CD4-positive, alpha-beta memory T cell (primary cell): ENCODE measurements at regions not wholly inside any gene's neighbourhood (a gene's known extent, or its start where the extent isn't known, plus 50 kb on each side); places are given as distances from the start of the nearest gene placed in this dataset.

ENCODE experiments used
- CTCF ChIA-PET: fragments of 350-600 bp; sonication (Branson Sonifier 250); formaldehyde crosslinking; loops from one replicate; lab custom pipeline; 2021; ENCODE audit warnings: inconsistent platforms; ENCODE audit not compliant: partially characterized antibody; lab: Charles Lee
- POLR2A ChIA-PET: fragments of 350-600 bp; sonication (Branson Sonifier 250); formaldehyde crosslinking; loops from one replicate; lab custom pipeline; 2021; ENCODE audit not compliant: partially characterized antibody; lab: Charles Lee
- DNase-seq, 5 donors: peaks; one replicate each; pipeline versions ENCODE4 v3.0.0 to v3.0.0-alpha.2; 2020 to 2022; ENCODE audit warnings: mixed read lengths in 1 of 5
- H3K27ac ChIP-seq: one replicate; pipeline ENCODE4 v1.7.0; 2013; ENCODE audit warnings: low read depth, low read length
- H3K27me3 ChIP-seq: 2 replicates; pipeline ENCODE4 v1.7.0; 2013; ENCODE audit warnings: mild to moderate bottlenecking, low read length, moderate library complexity; ENCODE audit not compliant: insufficient read depth
- H3K36me3 ChIP-seq: 2 replicates; pipeline ENCODE4 v1.7.0; 2013; ENCODE audit warnings: mild to moderate bottlenecking, low read length, moderate library complexity; ENCODE audit not compliant: insufficient read depth
- H3K4me1 ChIP-seq: 2 replicates; pipeline ENCODE4 v1.7.0; 2013; ENCODE audit warnings: mild to moderate bottlenecking, low read length, moderate library complexity; ENCODE audit not compliant: insufficient read depth
- H3K4me3 ChIP-seq, 2 donors: one replicate each; pipeline ENCODE4 v1.7.0; 2013; ENCODE audit warnings: low read length in 2 of 2, mild to moderate bottlenecking in 1 of 2
- H3K9me3 ChIP-seq, 2 donors: one replicate each; pipeline ENCODE4 v1.7.0; 2013; ENCODE audit warnings: low read length in 2 of 2, control low read depth in 1 of 2; ENCODE audit not compliant: control insufficient read depth in 1 of 2
- H3K27ac Mint-ChIP-seq, 7 donors: one replicate each; pipeline ENCODE4 v1.8.0; 2020 to 2021; ENCODE audit warnings: mixed read lengths in 7 of 7, mild to moderate bottlenecking in 6 of 7, inconsistent platforms in 3 of 7, moderate library complexity in 3 of 7
- H3K27me3 Mint-ChIP-seq, 2 donors: one replicate each; pipeline ENCODE4 v1.8.0; 2020 to 2021; ENCODE audit warnings: mixed read lengths in 2 of 2
- H3K36me3 Mint-ChIP-seq, 2 donors: one replicate each; pipeline ENCODE4 v1.8.0; 2020 to 2021; ENCODE audit warnings: mixed read lengths in 2 of 2, inconsistent platforms in 1 of 2, mild to moderate bottlenecking in 1 of 2
- H3K4me1 Mint-ChIP-seq, 4 donors: one replicate each; pipeline ENCODE4 v1.8.0; 2020 to 2021; ENCODE audit warnings: mixed read lengths in 4 of 4, mild to moderate bottlenecking in 1 of 4
- H3K4me3 Mint-ChIP-seq, 8 donors: one replicate each; pipeline ENCODE4 v1.8.0; 2020 to 2021; ENCODE audit warnings: mixed read lengths in 8 of 8, mild to moderate bottlenecking in 7 of 8, moderate library complexity in 6 of 8, inconsistent platforms in 3 of 8
- H3K9me3 Mint-ChIP-seq, 8 donors: one replicate each; pipeline ENCODE4 v1.8.0; 2020 to 2021; ENCODE audit warnings: mixed read lengths in 8 of 8, mild to moderate bottlenecking in 5 of 8, inconsistent platforms in 3 of 8, moderate library complexity in 1 of 8
- intact Hi-C: fragments of 100-400 bp; cut with micrococcal nuclease; formaldehyde crosslinking; loops from one replicate; pipeline ENCODE4 v1.15.1; 2023

GRCh38 chr14:96727980-96728717, 69.0 kb upstream of the VRK1 start:
- Mint-ChIP-seq H3K4me3 (no peak overlapping the region), H3K4me1 (no peaks in the 10 kb centered on the region), H3K9me3 (no peaks in the 10 kb centered on the region), H3K27me3 (peaks cover 7 to 15% of the 10 kb centered on the region in 2 donors), H3K27ac (no peak overlapping the region), H3K36me3 (no peaks in the 10 kb centered on the region)
- ChIA-PET POLR2A (no interaction called here), CTCF (no interaction called here)
- intact Hi-C loops = no loop called here
- Histone ChIP-seq H3K27ac (no peak overlapping the region), H3K27me3 (no peaks in the 10 kb centered on the region), H3K4me1 (no peaks in the 10 kb centered on the region), H3K36me3 (no peaks in the 10 kb centered on the region), H3K4me3 (no peak overlapping the region), H3K9me3 (no peaks in the 10 kb centered on the region)
- no peak for DNase-seq

- Mint-ChIP-seq H3K9me3 (no peaks in the 10 kb centered on the region), H3K4me1 (no peaks in the 10 kb centered on the region), H3K4me3 (no peak overlapping the region), H3K27me3 (peaks cover 18 to 22% of the 10 kb centered on the region in 2 donors), H3K27ac (no peak overlapping the region), H3K36me3 (no peaks in the 10 kb centered on the region)
- intact Hi-C loops = no loop called here
- ChIA-PET CTCF (interaction anchor here (2.5 kb wide), 1 partner anchor 11 kb away, joined by 16 read pairs; no protein-coding TSS in a partner anchor), POLR2A (no interaction called here)
- no peak for DNase-seq
- no peak overlapping the region for H3K4me3 ChIP-seq
- H3K27me3 ChIP-seq = peaks cover 7% of the 10 kb centered on the region
- H3K36me3 ChIP-seq = no peaks in the 10 kb centered on the region
- H3K27ac ChIP-seq = no peak overlapping the region
- H3K4me1 ChIP-seq = no peaks in the 10 kb centered on the region
- H3K9me3 ChIP-seq = no peaks in the 10 kb centered on the region
These were observed 67.3 kb upstream of the VRK1 start for GRCh38 chr14:96729889-96730288.

- Histone ChIP-seq H3K27ac (no peak overlapping the region), H3K36me3 (no peaks in the 10 kb centered on the region), H3K4me3 (no peak overlapping the region), H3K4me1 (no peaks in the 10 kb centered on the region), H3K9me3 (no peaks in the 10 kb centered on the region), H3K27me3 (peaks cover 7% of the 10 kb centered on the region)
- Mint-ChIP-seq H3K36me3 (no peaks in the 10 kb centered on the region), H3K4me3 (no peak overlapping the region), H3K27me3 (peaks cover 20 to 23% of the 10 kb centered on the region in 2 donors), H3K9me3 (no peaks in the 10 kb centered on the region), H3K27ac (no peak overlapping the region), H3K4me1 (no peaks in the 10 kb centered on the region)
- ChIA-PET POLR2A (no interaction called here), CTCF (interaction anchor here (0.6 to 2.5 kb wide), 2 partner anchors 9 to 11 kb away, joined by 3 to 16 read pairs; no protein-coding TSS in a partner anchor)
- DNase-seq = no peak
- intact Hi-C loops = no loop called here
These were observed 66.8 kb upstream of the VRK1 start for GRCh38 chr14:96730386-96730785.

GRCh38 chr14:96734076-96734622, 63.0 kb upstream of the VRK1 start:
- Histone ChIP-seq H3K4me3 (no peak overlapping the region), H3K27ac (no peak overlapping the region), H3K9me3 (no peaks in the 10 kb centered on the region), H3K4me1 (peaks cover 7% of the 10 kb centered on the region), H3K36me3 (no peaks in the 10 kb centered on the region), H3K27me3 (peaks cover 18% of the 10 kb centered on the region)
- POLR2A ChIA-PET = no interaction called here
- H3K9me3 Mint-ChIP-seq = no peaks in the 10 kb centered on the region
- no peak overlapping the region for H3K27ac Mint-ChIP-seq
- no peak overlapping the region for H3K4me3 Mint-ChIP-seq
- CTCF ChIA-PET = no interaction called here
- no peaks in the 10 kb centered on the region for H3K36me3 Mint-ChIP-seq
- peaks cover 0 to 2% (median 0%) of the 10 kb centered on the region in 4 donors for H3K4me1 Mint-ChIP-seq
- H3K27me3 Mint-ChIP-seq = peaks cover 41% of the 10 kb centered on the region in 2 donors
- no peak for DNase-seq
- intact Hi-C loops = no loop called here

GRCh38 chr14:96735526-96735925, 61.7 kb upstream of the VRK1 start:
- Mint-ChIP-seq H3K36me3 (no peaks in the 10 kb centered on the region), H3K27me3 (peaks cover 50% of the 10 kb centered on the region in 2 donors), H3K4me1 (peaks cover 0 to 2% (median 0%) of the 10 kb centered on the region in 4 donors), H3K9me3 (no peaks in the 10 kb centered on the region), H3K27ac (no peak overlapping the region), H3K4me3 (no peak overlapping the region)
- no peak for DNase-seq
- Histone ChIP-seq H3K4me1 (peaks cover 7% of the 10 kb centered on the region), H3K27ac (no peak overlapping the region), H3K9me3 (no peaks in the 10 kb centered on the region), H3K4me3 (no peak overlapping the region), H3K36me3 (no peaks in the 10 kb centered on the region), H3K27me3 (peaks cover 27% of the 10 kb centered on the region)
- CTCF ChIA-PET = no interaction called here
- POLR2A ChIA-PET = no interaction called here
- intact Hi-C loops = no loop called here

GRCh38 chr14:96736439-96736838, 60.7 kb upstream of the VRK1 start:
- no peaks in the 10 kb centered on the region for H3K9me3 ChIP-seq
- no peak overlapping the region for H3K4me3 ChIP-seq
- H3K4me1 ChIP-seq = peaks cover 13% of the 10 kb centered on the region
- no peak overlapping the region for H3K27ac ChIP-seq
- ChIA-PET POLR2A (no interaction called here), CTCF (no interaction called here)
- Mint-ChIP-seq H3K4me1 (peaks cover 0 to 4% (median under 1%) of the 10 kb centered on the region in 4 donors), H3K4me3 (no peak overlapping the region), H3K36me3 (no peaks in the 10 kb centered on the region), H3K9me3 (no peaks in the 10 kb centered on the region), H3K27me3 (peaks cover 54 to 57% of the 10 kb centered on the region in 2 donors), H3K27ac (no peak overlapping the region)
- DNase-seq = no peak
- H3K36me3 ChIP-seq = no peaks in the 10 kb centered on the region
- H3K27me3 ChIP-seq = peaks cover 27% of the 10 kb centered on the region
- intact Hi-C loops = no loop called here

GRCh38 chr14:96737881-96738280, 59.3 kb upstream of the VRK1 start:
- ChIA-PET CTCF (no interaction called here), POLR2A (no interaction called here)
- H3K9me3 Mint-ChIP-seq = peaks cover 0 to 1% (median 0%) of the 10 kb centered on the region in 8 donors
- H3K27ac ChIP-seq = no peak overlapping the region
- H3K36me3 ChIP-seq = no peaks in the 10 kb centered on the region
- H3K4me1 Mint-ChIP-seq = peaks cover 0 to 8% (median 5%) of the 10 kb centered on the region in 4 donors
- H3K9me3 ChIP-seq = no peaks in the 10 kb centered on the region
- peaks cover 13% of the 10 kb centered on the region for H3K4me1 ChIP-seq
- intact Hi-C loops = no loop called here
- H3K36me3 Mint-ChIP-seq = no peaks in the 10 kb centered on the region
- H3K27me3 Mint-ChIP-seq = peaks cover 60 to 62% of the 10 kb centered on the region in 2 donors
- H3K27ac Mint-ChIP-seq = no peak overlapping the region
- no peak for DNase-seq
- peaks cover 27% of the 10 kb centered on the region for H3K27me3 ChIP-seq
- no peak overlapping the region for H3K4me3 ChIP-seq
- H3K4me3 Mint-ChIP-seq = no peak overlapping the region
